C4-2B (cell line): ENCODE measurements at regions not wholly inside any gene's neighbourhood (a gene's known extent, or its start where the extent isn't known, plus 50 kb on each side); places are given as distances from the start of the nearest gene placed in this dataset.

Experiments used
- ZFX ChIP-seq: fragments of 450-650 bp; IDR thresholded peaks from 2 replicates; pipeline ENCODE4 v1.6.1; 2017
- TF ChIP-seq, protein P1 (sequence below): fragments of 450-650 bp; conservative IDR thresholded peaks from 2 replicates; pipeline ENCODE4 v1.5.1; 2017; ENCODE audit warnings: mild to moderate bottlenecking

DNA sequence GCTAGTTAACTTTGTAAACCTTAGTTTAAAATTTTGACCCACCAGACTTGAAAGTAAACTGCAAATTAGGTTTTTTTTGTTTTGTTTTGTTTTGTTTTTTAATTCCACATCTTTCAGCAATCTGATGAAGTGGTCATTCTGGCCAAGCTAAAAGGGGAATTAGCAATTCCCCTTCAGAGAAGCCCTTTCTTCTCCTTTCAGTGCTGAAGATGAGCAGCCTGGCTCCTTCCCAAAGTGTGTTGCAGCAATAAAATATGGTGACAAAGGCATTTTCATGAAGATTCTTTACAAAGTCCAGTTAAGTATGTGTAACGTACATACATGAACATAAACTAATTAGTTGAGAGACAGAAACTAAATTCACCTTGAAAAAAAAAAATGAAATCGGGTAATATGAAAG lies 380.1 kb downstream of the NOVA1 start:
- TF ChIP-seq, protein P1, sequence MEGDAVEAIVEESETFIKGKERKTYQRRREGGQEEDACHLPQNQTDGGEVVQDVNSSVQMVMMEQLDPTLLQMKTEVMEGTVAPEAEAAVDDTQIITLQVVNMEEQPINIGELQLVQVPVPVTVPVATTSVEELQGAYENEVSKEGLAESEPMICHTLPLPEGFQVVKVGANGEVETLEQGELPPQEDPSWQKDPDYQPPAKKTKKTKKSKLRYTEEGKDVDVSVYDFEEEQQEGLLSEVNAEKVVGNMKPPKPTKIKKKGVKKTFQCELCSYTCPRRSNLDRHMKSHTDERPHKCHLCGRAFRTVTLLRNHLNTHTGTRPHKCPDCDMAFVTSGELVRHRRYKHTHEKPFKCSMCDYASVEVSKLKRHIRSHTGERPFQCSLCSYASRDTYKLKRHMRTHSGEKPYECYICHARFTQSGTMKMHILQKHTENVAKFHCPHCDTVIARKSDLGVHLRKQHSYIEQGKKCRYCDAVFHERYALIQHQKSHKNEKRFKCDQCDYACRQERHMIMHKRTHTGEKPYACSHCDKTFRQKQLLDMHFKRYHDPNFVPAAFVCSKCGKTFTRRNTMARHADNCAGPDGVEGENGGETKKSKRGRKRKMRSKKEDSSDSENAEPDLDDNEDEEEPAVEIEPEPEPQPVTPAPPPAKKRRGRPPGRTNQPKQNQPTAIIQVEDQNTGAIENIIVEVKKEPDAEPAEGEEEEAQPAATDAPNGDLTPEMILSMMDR = no peak
- TF ChIP-seq ZFX = no peak
